Lung (tissue), 9 donors: ENCODE measurements at regions not wholly inside any gene's neighbourhood (a gene's known extent, or its start where the extent isn't known, plus 50 kb on each side); places are given as distances from the start of the nearest gene placed in this dataset.
"Not testable (repeated sequence)": the region's sequence is repeated elsewhere in the genome, so short reads cannot be mapped to it uniquely, and the experiment has no call there.

Experiments used
- ATAC-seq: fragments of 200-7000 bp; cut with Tn5 transposase; one replicate; pipeline ENCODE4 v1.9.1; 2020; ENCODE audit warnings: moderate number of reproducible peaks; ENCODE audit not compliant: insufficient read depth, low FRiP score
- DNase-seq, 3 donors: peaks; one replicate each; pipeline ENCODE4 v3.0.0-alpha.2; 2013 to 2017
- H3K27ac ChIP-seq, 2 donors: one replicate each; pipeline ENCODE4 v1.5.1; 2013; ENCODE audit warnings: mild to moderate bottlenecking in 2 of 2, moderate library complexity in 2 of 2, control low read depth in 1 of 2, inconsistent platforms in 1 of 2, low read depth in 1 of 2, low read length in 1 of 2
- H3K27me3 ChIP-seq, 3 donors: one replicate each; pipeline ENCODE4 v1.5.1; 2013; ENCODE audit warnings: low read length in 2 of 3; ENCODE audit not compliant: control insufficient read depth in 3 of 3, insufficient read depth in 3 of 3
- H3K36me3 ChIP-seq, 4 donors: one replicate each; pipeline ENCODE4 v1.5.1; 2013; ENCODE audit warnings: low read length in 4 of 4, mild to moderate bottlenecking in 1 of 4, moderate library complexity in 1 of 4; ENCODE audit not compliant: control insufficient read depth in 4 of 4, insufficient read depth in 4 of 4
- H3K4me1 ChIP-seq, 5 donors: one replicate each; pipeline ENCODE4 v1.5.1; 2013; ENCODE audit warnings: low read length in 5 of 5, mild to moderate bottlenecking in 2 of 5, moderate library complexity in 1 of 5; ENCODE audit not compliant: control insufficient read depth in 5 of 5, insufficient read depth in 5 of 5
- H3K4me3 ChIP-seq: one replicate; pipeline ENCODE4 v1.5.1; 2013; ENCODE audit warnings: mild to moderate bottlenecking, control low read depth, moderate library complexity
- H3K9ac ChIP-seq, 2 donors: one replicate each; pipeline ENCODE4 v1.5.1; 2013; ENCODE audit warnings: low read length in 2 of 2, control low read depth in 1 of 2; ENCODE audit not compliant: insufficient read depth in 1 of 2
- H3K9me3 ChIP-seq, 4 donors: one replicate each; pipeline ENCODE4 v1.5.1; 2013; ENCODE audit warnings: low read length in 3 of 4, mild to moderate bottlenecking in 1 of 4, moderate library complexity in 1 of 4; ENCODE audit not compliant: control insufficient read depth in 4 of 4, insufficient read depth in 3 of 4
- WGBS, 2 donors: extraction: QIAGEN DNeasy Blood & Tissue Kit; methylation state at CpG; one replicate each; pipeline ENCODE4 v1.1.7; 2013; 5-methylcytosine and 5-hydroxymethylcytosine counted together
- donor health status: Bipolar disorder and iron deficiency.
- donor health status: healthy.
- donor health status: DM: yes; HTN: yes; CAD: no.

DNA sequence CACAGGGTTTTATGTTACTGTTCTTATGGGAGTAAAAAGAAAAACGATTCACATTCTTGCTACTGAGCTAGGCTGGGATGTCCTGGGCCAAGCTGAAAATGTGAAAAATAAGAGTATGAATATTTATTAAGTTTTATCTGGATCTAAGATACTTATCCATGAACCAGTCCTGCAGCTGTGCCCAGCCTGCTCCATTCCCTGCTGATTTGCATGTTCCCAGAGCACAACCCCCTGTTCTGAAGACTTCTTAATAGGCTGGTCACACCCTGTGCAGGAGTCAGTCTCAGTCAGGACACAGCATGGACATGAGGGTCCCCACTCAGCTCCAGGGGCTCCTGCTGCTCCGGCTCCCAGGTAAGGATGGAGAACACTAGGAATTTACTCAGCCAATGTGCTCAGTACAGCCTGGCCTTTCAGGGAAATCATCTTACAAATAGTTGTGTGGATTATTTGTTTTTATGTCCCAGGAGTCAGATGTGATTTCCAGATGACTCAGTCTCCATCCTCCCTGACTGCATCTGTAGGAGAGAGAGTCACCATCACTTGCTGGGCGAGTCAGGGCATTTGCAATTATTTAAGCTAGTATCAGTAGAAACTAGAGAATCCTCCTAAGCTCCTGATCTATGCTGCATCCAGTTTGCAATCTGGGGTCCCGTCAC, 1319.1 kb downstream of the RPIA start:
- not testable (repeated sequence) for H3K4me3 ChIP-seq, DNase-seq, H3K9ac ChIP-seq, ATAC-seq, H3K27me3 ChIP-seq, H3K27ac ChIP-seq, H3K36me3 ChIP-seq, H3K4me1 ChIP-seq, H3K9me3 ChIP-seq
- 53 to 83% methylated on average over 2 to 3 of the region's 4 CpGs for WGBS, 2 donors

DNA sequence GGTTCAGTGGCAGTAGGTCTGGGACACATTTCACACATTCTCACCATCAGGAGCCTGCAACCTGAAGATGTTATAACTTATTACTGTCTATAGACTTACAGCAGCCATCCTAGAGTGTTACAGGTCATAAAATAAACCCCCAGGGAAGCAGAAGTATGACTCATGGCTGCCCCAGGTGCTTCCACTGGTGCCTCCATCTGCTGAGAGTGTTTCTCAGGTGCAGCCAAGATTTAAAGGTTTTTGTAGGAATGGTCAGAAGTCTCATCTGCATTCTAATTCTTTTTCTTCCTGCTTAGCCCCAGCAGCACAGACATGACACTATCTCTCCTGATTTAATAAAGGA, 1319.6 kb downstream of the RPIA start:
- not testable (repeated sequence) for H3K9ac ChIP-seq, DNase-seq, H3K4me1 ChIP-seq, ATAC-seq, H3K36me3 ChIP-seq, H3K27ac ChIP-seq, H3K9me3 ChIP-seq, H3K27me3 ChIP-seq, H3K4me3 ChIP-seq

DNA sequence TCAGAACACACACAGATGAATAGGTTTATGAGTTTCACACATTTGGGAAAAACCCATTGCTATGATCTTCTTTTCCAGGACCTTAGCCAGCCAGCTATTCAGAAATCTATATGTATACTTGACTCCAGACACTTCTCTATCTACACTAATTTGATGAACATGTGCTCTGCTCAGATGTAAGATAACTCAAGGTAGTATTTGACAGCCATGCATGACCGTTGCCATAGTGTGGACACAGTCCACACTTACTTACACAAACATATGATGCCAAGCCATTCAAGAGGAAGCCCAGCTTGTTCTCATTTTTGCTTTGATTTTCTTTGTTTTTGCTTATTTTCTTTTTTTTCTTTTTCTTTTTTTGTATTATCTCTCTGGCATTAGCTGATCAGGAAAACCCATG, 1328.4 kb downstream of the RPIA start:
- not testable (repeated sequence) for H3K4me3 ChIP-seq, H3K9ac ChIP-seq, H3K27ac ChIP-seq, H3K27me3 ChIP-seq, H3K4me1 ChIP-seq, H3K36me3 ChIP-seq, ATAC-seq, H3K9me3 ChIP-seq, DNase-seq
- WGBS, 2 donors, result 44 to 67% methylated on average over 1 of the region's 1 CpG

DNA sequence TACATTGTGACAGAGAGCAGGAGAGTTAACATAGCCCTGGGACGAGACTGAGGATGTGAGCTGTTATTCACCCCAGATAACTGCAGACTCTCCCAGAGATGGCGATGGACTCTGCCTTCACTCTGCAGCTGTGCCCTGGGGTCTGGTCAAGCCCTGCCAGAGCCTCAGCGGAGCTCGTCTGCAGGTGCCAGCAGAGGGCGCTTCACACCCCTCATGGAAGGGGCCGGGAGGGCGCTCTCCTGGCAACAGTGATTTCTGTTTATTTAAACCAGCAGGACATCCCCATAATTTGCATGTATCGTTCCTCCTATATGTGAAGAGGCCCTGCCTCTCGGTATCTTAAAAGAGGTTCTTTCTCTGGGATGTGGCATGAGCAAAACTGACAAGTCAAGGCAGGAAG, 1329.8 kb downstream of the RPIA start:
- H3K9me3 ChIP-seq, H3K36me3 ChIP-seq, H3K4me3 ChIP-seq, H3K27ac ChIP-seq, H3K27me3 ChIP-seq, H3K4me1 ChIP-seq, DNase-seq, ATAC-seq, H3K9ac ChIP-seq: not testable (repeated sequence)
- WGBS, 2 donors, result 28 to 34% methylated on average over 4 to 7 of the region's 9 CpGs

DNA sequence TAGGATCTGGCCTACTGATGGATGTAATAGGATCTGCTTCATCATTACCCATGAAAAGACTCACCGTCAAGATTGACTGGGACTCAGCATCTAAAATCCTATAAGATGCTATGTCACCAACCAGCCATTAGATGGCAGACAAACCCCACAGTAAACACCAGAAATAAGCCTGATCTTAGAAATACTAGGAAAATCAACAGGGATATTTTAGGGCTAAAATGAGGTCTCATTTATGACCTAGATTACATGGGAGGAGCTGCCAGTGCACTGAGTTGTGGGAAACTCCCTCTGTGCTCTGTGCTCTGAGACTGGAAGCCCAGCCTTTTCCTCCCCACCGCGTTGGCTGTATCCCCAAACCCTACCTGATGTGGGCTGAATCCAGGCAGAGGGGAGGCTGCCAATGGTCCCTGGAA, 1335.8 kb downstream of the RPIA start:
- H3K4me1 ChIP-seq, H3K27ac ChIP-seq, H3K9ac ChIP-seq, H3K9me3 ChIP-seq, H3K36me3 ChIP-seq, H3K4me3 ChIP-seq, DNase-seq, H3K27me3 ChIP-seq: not testable (repeated sequence)
- ATAC-seq, result peak; percentile 67
- 41 to 48% methylated on average over 3 of the region's 3 CpGs for WGBS, 2 donors

DNA sequence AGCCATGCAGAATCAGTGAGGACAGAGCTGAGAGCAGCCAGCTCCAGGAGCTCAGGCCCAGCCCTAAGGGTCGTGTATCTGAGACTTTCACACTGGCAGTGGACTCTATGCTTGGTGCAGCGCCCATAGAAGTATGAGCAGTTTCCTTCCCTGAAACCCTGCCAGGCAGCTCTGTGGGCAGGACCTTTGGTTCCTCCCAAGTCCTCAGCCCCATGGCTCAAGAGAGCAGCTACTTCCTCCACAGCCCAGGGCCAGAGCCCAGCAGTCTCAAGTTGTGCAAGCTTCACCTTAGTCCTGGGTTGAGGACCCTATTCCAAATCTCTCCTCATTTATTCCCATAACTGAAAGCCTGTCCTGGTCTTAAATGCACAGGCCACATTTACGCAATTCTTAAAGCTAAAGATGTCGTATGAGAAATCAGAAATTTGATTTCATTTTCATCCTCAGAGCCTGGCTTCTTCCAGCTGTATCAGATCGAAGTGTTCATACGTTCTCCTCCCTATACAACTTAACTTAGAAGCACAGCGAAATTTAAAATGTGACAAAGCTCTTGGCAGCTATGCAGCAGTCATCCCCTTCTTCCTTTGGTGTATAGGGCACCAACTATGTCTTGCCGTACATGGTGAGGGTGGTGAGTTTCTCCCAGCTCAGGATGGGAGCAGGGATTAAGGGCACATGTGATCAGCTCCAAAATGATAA, 1337.1 kb downstream of the RPIA start:
- not testable (repeated sequence) for H3K4me1 ChIP-seq, H3K36me3 ChIP-seq, H3K27me3 ChIP-seq, H3K4me3 ChIP-seq, H3K27ac ChIP-seq, DNase-seq, H3K9ac ChIP-seq, H3K9me3 ChIP-seq, ATAC-seq
- 59 to 67% methylated on average over 8 of the region's 8 CpGs for WGBS, 2 donors

DNA sequence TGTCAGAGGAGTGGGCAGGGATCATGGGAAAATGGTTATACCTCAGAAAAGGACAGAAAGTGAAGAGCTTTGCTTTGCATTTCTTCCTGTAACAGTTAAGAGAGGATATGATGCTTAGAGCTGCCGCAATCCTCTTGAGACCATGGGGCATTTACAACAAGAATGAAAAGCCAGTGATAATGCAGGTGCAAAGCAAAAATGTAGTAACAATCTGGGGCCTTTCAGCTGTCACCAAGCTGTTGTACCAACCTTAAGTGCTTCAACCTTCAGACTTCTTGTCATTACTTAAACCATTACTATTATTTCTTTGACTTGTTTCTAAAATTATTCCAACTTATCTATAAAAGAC, 1337.6 kb downstream of the RPIA start:
- ATAC-seq, H3K9ac ChIP-seq, H3K27ac ChIP-seq, H3K27me3 ChIP-seq, H3K36me3 ChIP-seq, DNase-seq, H3K9me3 ChIP-seq, H3K4me1 ChIP-seq, H3K4me3 ChIP-seq: not testable (repeated sequence)
- 80 to 93% methylated on average over 1 of the region's 1 CpG for WGBS, 2 donors

DNA sequence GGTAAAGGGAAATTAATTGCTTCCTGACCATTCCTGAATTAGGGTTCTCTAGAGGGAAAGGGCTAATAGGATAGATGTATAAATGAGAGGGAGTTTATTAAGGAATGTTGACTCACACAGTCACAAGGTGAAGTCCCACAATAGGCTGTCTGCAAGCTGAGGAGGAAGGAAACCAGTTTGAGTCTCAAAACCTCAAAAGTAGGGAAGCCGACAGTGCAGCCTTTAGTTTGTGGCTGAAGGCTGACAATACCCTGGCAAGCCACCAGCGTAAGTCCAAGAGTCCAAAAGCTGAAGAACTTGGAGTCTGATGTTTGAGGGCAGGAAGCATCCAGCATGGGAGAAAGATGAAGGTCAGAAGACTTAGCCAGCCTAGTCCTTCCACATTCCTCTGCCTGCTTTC, 1340.8 kb downstream of the RPIA start:
- H3K9me3 ChIP-seq, H3K36me3 ChIP-seq, ATAC-seq, H3K4me1 ChIP-seq, H3K27ac ChIP-seq, H3K4me3 ChIP-seq, H3K9ac ChIP-seq, DNase-seq, H3K27me3 ChIP-seq: not testable (repeated sequence)
- WGBS, 2 donors, result 34 to 51% methylated on average over 2 of the region's 2 CpGs
